ENCODE measurements at regions not wholly inside any gene's neighbourhood (a gene's known extent, or its start where the extent isn't known, plus 50 kb on each side); places are given as distances from the start of the nearest gene placed in this dataset.

DNA sequence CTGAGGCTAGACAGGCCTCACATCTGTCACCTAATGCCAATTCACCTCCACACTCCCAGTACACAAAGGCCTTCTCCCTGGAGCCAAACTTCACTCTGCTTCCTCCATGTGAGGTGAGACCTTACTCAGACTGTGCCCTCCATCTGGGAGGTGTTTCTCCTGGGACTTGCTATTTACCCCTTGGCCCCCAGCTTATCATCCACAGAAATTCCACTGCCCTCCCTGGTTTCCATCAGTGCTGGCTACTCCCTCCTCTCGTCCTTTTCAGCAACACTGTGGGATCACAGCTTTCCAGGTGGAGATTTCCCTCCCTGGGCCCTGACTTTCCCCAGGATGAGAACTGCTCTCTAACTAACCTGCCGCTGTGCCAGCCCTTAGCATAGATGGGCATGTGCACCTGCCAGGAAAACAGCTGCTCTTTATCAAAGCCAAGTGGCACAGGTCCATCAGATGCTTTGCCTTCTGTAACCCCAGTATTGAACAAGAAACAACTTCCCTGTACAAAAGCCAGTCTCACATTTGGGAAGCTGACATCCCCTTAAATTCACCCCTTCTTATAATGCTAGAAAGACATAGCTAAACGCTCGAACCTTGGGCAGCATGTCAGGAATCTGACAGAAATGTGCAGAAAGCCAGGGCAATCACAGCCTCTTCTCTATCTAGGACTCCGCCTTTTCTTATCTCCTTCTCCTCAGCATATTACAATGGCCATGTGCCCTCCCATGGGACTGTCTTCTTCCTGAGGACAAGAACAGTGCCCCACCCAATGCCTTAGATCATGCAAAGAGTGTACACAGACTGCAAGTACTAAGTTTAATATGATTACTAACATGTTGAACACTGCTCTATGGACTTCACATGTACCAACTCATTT lies 535.5 kb upstream of the ID2 start:
- no peak overlapping the region for H3K4me3 ChIP-seq
- H3K27me3 ChIP-seq = no peaks in the 10 kb centered on the region
- peaks cover 5 to 8% of the 10 kb centered on the region in 2 donors for H3K4me1 ChIP-seq
- no peaks in the 10 kb centered on the region for H3K36me3 ChIP-seq
- DNase-seq = no peak
- H3K9me3 ChIP-seq = no peaks in the 10 kb centered on the region
- TF ChIP-seq POLR2A (IDR thresholded peaks at IDR 0.05) = no peak
- intact Hi-C loops (cut with DNase I; ENCODE audit: low total_unique reads) = no loop called here
- H3K27ac ChIP-seq = peak overlapping the region; percentile 26 to 49

DNA sequence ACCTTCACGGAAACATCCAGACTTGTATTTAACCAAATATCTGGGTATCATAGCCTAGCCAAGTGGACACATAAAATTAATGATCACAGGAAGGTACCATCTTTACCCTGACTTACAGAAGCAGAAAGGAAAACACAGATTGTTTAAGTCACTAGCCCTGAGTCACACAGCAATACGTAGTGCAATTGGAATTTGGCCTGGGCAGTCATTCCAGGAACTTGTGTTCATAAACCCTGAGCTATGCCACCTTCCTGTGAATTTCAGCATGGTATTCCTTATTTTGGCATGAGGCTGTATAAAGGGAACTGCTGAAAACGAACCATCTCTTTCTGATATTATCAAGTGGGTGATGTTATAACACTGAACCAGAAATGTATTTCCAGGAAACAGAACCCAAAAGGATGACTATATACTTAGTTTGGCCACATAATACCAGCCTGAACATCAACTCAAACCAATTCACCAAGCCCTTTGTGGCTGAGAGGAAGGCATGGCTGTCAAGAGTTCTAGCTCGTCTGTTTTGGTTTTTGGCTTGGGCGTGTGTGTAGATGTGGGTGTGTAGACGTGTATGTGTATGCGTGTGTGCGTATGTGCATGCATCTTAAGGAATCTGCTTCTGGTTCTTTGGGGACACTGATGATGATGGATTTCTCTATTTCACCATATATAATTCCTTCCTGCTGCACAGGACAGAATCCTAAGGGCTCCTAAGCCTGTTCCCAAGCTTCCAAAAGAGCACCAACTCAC lies 533.4 kb upstream of the ID2 start:
- H3K4me3 ChIP-seq = no peak overlapping the region
- H3K36me3 ChIP-seq = no peaks in the 10 kb centered on the region
- TF ChIP-seq POLR2A (IDR thresholded peaks at IDR 0.05) = no peak
- TF ChIP-seq, protein P1, sequence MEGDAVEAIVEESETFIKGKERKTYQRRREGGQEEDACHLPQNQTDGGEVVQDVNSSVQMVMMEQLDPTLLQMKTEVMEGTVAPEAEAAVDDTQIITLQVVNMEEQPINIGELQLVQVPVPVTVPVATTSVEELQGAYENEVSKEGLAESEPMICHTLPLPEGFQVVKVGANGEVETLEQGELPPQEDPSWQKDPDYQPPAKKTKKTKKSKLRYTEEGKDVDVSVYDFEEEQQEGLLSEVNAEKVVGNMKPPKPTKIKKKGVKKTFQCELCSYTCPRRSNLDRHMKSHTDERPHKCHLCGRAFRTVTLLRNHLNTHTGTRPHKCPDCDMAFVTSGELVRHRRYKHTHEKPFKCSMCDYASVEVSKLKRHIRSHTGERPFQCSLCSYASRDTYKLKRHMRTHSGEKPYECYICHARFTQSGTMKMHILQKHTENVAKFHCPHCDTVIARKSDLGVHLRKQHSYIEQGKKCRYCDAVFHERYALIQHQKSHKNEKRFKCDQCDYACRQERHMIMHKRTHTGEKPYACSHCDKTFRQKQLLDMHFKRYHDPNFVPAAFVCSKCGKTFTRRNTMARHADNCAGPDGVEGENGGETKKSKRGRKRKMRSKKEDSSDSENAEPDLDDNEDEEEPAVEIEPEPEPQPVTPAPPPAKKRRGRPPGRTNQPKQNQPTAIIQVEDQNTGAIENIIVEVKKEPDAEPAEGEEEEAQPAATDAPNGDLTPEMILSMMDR (IDR thresholded peaks at IDR 0.05) = no peak
- intact Hi-C loops (cut with DNase I; ENCODE audit: low total_unique reads) = no loop called here
- peaks cover 5 to 8% of the 10 kb centered on the region in 2 donors for H3K4me1 ChIP-seq
- H3K9me3 ChIP-seq = no peaks in the 10 kb centered on the region
- no peaks in the 10 kb centered on the region for H3K27me3 ChIP-seq
- no peak overlapping the region for H3K27ac ChIP-seq
- no peak for DNase-seq

DNA sequence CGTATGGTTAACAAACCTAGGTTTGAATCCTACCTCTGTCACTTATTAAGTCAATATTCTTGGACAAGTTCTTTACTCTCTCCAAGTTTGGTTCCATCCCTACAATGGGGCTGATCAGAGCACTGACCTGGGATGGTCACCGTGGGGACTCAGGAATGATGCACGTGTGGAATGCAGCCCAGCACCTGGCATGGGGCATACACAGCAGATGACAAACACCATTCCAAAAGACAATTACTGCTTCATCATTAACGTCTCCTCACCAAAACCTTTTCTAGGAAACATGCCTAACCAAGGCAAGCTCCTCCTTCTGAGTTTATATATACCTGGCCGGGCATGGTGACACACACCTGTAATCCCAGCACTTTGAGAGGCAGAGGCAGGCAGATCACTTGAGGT lies 532.9 kb upstream of the ID2 start:
- no peaks in the 10 kb centered on the region for H3K27me3 ChIP-seq
- intact Hi-C loops (cut with DNase I; ENCODE audit: low total_unique reads) = no loop called here
- no peaks in the 10 kb centered on the region for H3K9me3 ChIP-seq
- peaks cover 5 to 8% of the 10 kb centered on the region in 2 donors for H3K4me1 ChIP-seq
- no peak for DNase-seq
- no peaks in the 10 kb centered on the region for H3K36me3 ChIP-seq
- H3K4me3 ChIP-seq = no peak overlapping the region
- peak overlapping the region; percentile 71 to 76 for H3K27ac ChIP-seq
- TF ChIP-seq, protein P1 (IDR thresholded peaks at IDR 0.05) = no peak
- no peak for TF ChIP-seq POLR2A (IDR thresholded peaks at IDR 0.05)

DNA sequence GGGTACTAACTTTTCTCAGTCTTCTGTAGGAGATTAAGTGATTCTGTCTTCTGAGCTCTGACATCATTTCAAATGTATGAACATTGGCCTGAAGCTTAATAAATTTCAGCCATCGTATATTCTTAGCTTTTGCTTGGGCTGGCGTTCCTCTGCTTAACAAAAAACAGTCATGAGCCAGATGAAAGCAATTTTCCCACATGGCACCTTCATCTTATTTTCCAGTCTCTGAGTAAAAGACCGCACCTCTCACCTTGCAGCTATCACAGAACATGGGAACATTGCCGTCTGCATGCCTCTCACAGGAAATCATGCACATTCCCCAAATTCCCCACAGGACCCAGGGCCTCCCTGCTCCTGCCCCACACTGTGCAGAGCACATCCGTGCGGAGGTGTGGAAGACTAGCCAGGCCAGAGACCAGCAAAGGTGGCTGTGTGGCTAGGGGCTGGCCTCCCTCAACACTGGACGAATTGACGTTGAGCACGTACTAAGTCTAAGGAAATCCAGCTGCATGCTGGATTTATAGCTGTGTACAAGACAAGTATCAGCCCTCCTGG lies 531.8 kb upstream of the ID2 start:
- DNase-seq = no peak
- Histone ChIP-seq H3K9me3 (no peaks in the 10 kb centered on the region), H3K4me3 (no peak overlapping the region), H3K27ac (peak overlapping the region; percentile 71 to 76), H3K36me3 (no peaks in the 10 kb centered on the region), H3K27me3 (no peaks in the 10 kb centered on the region), H3K4me1 (peaks cover 5 to 8% of the 10 kb centered on the region in 2 donors)
- TF ChIP-seq POLR2A (IDR thresholded peaks at IDR 0.05) = no peak
- TF ChIP-seq, protein P1 (IDR thresholded peaks at IDR 0.05) = no peak
- intact Hi-C loops (cut with DNase I; ENCODE audit: low total_unique reads) = no loop called here

DNA sequence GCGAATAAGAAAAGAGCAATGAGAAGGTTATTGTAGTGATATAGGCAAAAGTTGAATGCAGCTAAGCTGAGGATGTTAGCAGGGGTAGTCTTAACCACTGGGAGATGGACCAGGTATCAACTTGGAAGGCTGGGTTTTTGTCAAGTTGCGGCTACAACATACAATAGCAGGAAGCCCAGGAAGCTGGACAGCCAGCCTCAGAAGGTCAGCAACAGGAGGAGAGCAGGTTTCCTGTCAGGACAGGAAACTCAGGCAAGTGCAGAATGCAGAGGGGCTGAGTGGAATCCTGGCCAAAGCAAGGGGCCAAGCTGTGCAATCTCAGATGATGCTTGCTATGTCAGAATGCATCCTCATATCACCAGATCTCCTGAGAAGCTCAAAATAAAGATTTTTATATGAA lies 530.0 kb upstream of the ID2 start:
- no peaks in the 10 kb centered on the region for H3K9me3 ChIP-seq
- no peak overlapping the region for H3K27ac ChIP-seq
- no peaks in the 10 kb centered on the region for H3K27me3 ChIP-seq
- H3K4me3 ChIP-seq = no peak overlapping the region
- peaks cover 0 to 8% of the 10 kb centered on the region in 2 donors for H3K4me1 ChIP-seq
- TF ChIP-seq POLR2A (IDR thresholded peaks at IDR 0.05) = no peak
- TF ChIP-seq, protein P1 (IDR thresholded peaks at IDR 0.05) = no peak
- H3K36me3 ChIP-seq = no peaks in the 10 kb centered on the region
- intact Hi-C loops (cut with DNase I; ENCODE audit: low total_unique reads) = no loop called here
- DNase-seq = no peak
